ENCODE measurements at regions not wholly inside any gene's neighbourhood (a gene's known extent, or its start where the extent isn't known, plus 50 kb on each side); places are given as distances from the start of the nearest gene placed in this dataset.

- Histone ChIP-seq H2AFZ (ENCODE audit: low read depth, low read length) (no peak overlapping the region), H3F3A (ENCODE audit: insufficient read depth, low read length, poor library complexity, severe bottlenecking) (no peaks in the 10 kb centered on the region), H3K27ac (ENCODE audit: low read length) (no peak overlapping the region), H3K4me2 (ENCODE audit: low read length) (no peak overlapping the region), H3K9ac (ENCODE audit: low read length) (no peak overlapping the region), H3K27me3 (ENCODE audit: insufficient read depth, low read depth, low read length) (no peaks in the 10 kb centered on the region), H3K36me3 (ENCODE audit: insufficient read depth, low read length) (no peaks in the 10 kb centered on the region), H4K20me1 (ENCODE audit: insufficient read depth) (no peaks in the 10 kb centered on the region), H3K9me2 (ENCODE audit: insufficient read depth, low read length) (no peaks in the 10 kb centered on the region), H3K4me3 (ENCODE audit: low read length) (no peak overlapping the region), H3K9me3 (ENCODE audit: low read length) (no peaks in the 10 kb centered on the region), H3K79me2 (replicated peaks; ENCODE audit: insufficient read depth, low read length) (no peaks in the 10 kb centered on the region)
- TF ChIP-seq, protein P1, sequence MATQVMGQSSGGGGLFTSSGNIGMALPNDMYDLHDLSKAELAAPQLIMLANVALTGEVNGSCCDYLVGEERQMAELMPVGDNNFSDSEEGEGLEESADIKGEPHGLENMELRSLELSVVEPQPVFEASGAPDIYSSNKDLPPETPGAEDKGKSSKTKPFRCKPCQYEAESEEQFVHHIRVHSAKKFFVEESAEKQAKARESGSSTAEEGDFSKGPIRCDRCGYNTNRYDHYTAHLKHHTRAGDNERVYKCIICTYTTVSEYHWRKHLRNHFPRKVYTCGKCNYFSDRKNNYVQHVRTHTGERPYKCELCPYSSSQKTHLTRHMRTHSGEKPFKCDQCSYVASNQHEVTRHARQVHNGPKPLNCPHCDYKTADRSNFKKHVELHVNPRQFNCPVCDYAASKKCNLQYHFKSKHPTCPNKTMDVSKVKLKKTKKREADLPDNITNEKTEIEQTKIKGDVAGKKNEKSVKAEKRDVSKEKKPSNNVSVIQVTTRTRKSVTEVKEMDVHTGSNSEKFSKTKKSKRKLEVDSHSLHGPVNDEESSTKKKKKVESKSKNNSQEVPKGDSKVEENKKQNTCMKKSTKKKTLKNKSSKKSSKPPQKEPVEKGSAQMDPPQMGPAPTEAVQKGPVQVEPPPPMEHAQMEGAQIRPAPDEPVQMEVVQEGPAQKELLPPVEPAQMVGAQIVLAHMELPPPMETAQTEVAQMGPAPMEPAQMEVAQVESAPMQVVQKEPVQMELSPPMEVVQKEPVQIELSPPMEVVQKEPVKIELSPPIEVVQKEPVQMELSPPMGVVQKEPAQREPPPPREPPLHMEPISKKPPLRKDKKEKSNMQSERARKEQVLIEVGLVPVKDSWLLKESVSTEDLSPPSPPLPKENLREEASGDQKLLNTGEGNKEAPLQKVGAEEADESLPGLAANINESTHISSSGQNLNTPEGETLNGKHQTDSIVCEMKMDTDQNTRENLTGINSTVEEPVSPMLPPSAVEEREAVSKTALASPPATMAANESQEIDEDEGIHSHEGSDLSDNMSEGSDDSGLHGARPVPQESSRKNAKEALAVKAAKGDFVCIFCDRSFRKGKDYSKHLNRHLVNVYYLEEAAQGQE (IDR thresholded peaks at IDR 0.05; ENCODE audit: borderline replicate concordance) = no peak
- TF ChIP-seq POLR2AphosphoS5 (IDR thresholded peaks at IDR 0.05) (no peak), SMC3 (conservative IDR thresholded peaks at IDR 0.05; ENCODE audit: poor library complexity) (no peak)
These were observed 254.2 kb downstream of the EN1 start for GRCh38 chr2:118593257-118593656.

- no peaks in the 10 kb centered on the region for H3K79me2 ChIP-seq (replicated peaks; ENCODE audit: insufficient read depth, low read length)
- H3K4me2 ChIP-seq (ENCODE audit: low read length) = no peak overlapping the region
- no peaks in the 10 kb centered on the region for H3K9me2 ChIP-seq (ENCODE audit: insufficient read depth, low read length)
- no peak overlapping the region for H3K4me3 ChIP-seq (ENCODE audit: low read length)
- H3K27me3 ChIP-seq (ENCODE audit: insufficient read depth, low read depth, low read length) = no peaks in the 10 kb centered on the region
- no peak overlapping the region for H3K9ac ChIP-seq (ENCODE audit: low read length)
- H3K9me3 ChIP-seq (ENCODE audit: low read length) = no peaks in the 10 kb centered on the region
- no peak overlapping the region for H3K27ac ChIP-seq (ENCODE audit: low read length)
- no peaks in the 10 kb centered on the region for H3K36me3 ChIP-seq (ENCODE audit: insufficient read depth, low read length)
- no peak overlapping the region for H2AFZ ChIP-seq (ENCODE audit: low read depth, low read length)
- no peaks in the 10 kb centered on the region for H3F3A ChIP-seq (ENCODE audit: insufficient read depth, low read length, poor library complexity, severe bottlenecking)
- TF ChIP-seq, protein P1 (IDR thresholded peaks at IDR 0.05; ENCODE audit: borderline replicate concordance) = no peak
- TF ChIP-seq TAF1 (IDR thresholded peaks at IDR 0.05; ENCODE audit: low read depth) = no peak
- no peak for TF ChIP-seq SMC3 (conservative IDR thresholded peaks at IDR 0.05; ENCODE audit: poor library complexity)
- no peak for TF ChIP-seq POLR2AphosphoS5 (IDR thresholded peaks at IDR 0.05)
- TF ChIP-seq RAD21 (conservative IDR thresholded peaks at IDR 0.05) = no peak
- TF ChIP-seq, protein P2, sequence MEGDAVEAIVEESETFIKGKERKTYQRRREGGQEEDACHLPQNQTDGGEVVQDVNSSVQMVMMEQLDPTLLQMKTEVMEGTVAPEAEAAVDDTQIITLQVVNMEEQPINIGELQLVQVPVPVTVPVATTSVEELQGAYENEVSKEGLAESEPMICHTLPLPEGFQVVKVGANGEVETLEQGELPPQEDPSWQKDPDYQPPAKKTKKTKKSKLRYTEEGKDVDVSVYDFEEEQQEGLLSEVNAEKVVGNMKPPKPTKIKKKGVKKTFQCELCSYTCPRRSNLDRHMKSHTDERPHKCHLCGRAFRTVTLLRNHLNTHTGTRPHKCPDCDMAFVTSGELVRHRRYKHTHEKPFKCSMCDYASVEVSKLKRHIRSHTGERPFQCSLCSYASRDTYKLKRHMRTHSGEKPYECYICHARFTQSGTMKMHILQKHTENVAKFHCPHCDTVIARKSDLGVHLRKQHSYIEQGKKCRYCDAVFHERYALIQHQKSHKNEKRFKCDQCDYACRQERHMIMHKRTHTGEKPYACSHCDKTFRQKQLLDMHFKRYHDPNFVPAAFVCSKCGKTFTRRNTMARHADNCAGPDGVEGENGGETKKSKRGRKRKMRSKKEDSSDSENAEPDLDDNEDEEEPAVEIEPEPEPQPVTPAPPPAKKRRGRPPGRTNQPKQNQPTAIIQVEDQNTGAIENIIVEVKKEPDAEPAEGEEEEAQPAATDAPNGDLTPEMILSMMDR (IDR thresholded peaks at IDR 0.05; ENCODE audit: poor library complexity, severe bottlenecking) = no peak
- TF ChIP-seq MXI1 (conservative IDR thresholded peaks at IDR 0.05; ENCODE audit: poor library complexity, severe bottlenecking) = no peak
- TF ChIP-seq EP300 (conservative IDR thresholded peaks at IDR 0.05; ENCODE audit: poor library complexity, severe bottlenecking) = no peak
- no peaks in the 10 kb centered on the region for H4K20me1 ChIP-seq (ENCODE audit: insufficient read depth)
These were observed 256.2 kb downstream of the EN1 start for GRCh38 chr2:118591223-118591622.
